HCT116 (cell line): ENCODE measurements at regions not wholly inside any gene's neighbourhood (a gene's known extent, or its start where the extent isn't known, plus 50 kb on each side); places are given as distances from the start of the nearest gene placed in this dataset.

Source experiments
- ATAC-seq: fragments of 200-7000 bp; cut with Tn5 transposase; 2 replicates; pipeline ENCODE4 v1.9.1; 2020; ENCODE audit warnings: mild to moderate bottlenecking, moderate library complexity
- BruUV-seq: library from RNA; stranded (reverse); fragments of 400-500 nt; replicated peaks from 2 replicates; lab custom pipeline; 2021; lab: Mats Ljungman, UMichigan
- CTCF ChIA-PET: fragments of 300-600 bp; sonication (Branson Sonifier 250); formaldehyde crosslinking; loops from one replicate; lab custom pipeline; 2021; ENCODE audit warnings: antibody characterized with exemption; lab: Charles Lee
- POLR2A ChIA-PET: fragments of 300-600, 350-600 bp; sonication (Branson Sonifier 250); formaldehyde crosslinking; loops from one replicate; lab custom pipeline; 2021; ENCODE audit warnings: antibody characterized with exemption; lab: Charles Lee
- RAD21 ChIA-PET, 2 experiments: fragments of 300-600 bp; sonication (Branson Sonifier 250); formaldehyde crosslinking; loops; one replicate each; lab custom pipeline; 2023; ENCODE audit warnings: low total read pairs in 2 of 2; ENCODE audit not compliant: uncharacterized antibody in 2 of 2, unreplicated experiment in 2 of 2, low non-redundant PET in 1 of 2; lab: Charles Lee
- DNase-seq: peaks from one replicate; pipeline ENCODE4 v3.0.0-alpha.2; 2010; ENCODE audit warnings: low read depth, low spot score
- H2AFZ ChIP-seq: fragments of 200-600 bp; shearing (Covaris generic), sonication (generic); 2 replicates; pipeline ENCODE4 v1.6.1; 2017; ENCODE audit warnings: low read depth, mixed run types, mixed read lengths, antibody characterized with exemption, low read length; ENCODE audit not compliant: poor library complexity, severe bottlenecking
- H3K27ac ChIP-seq: 2 replicates; pipeline ENCODE4 v1.5.1; 2012; ENCODE audit warnings: low read depth, low read length
- H3K27me3 ChIP-seq: fragments of 200-600 bp; sonication (generic); 2 replicates; pipeline ENCODE4 v1.6.1; 2016; ENCODE audit warnings: mixed run types, low read length, mixed read lengths; ENCODE audit not compliant: insufficient read depth
- H3K36me3 ChIP-seq, 2 experiments: fragments of 200-500 bp in 1 of 2; fragments of 200-600 bp in 1 of 2; sonication (Bioruptor generic) in 1 of 2; sonication (generic) in 1 of 2; 2 replicates each; pipeline versions ENCODE4 v1.5.1 to v1.6.1; 2014 to 2016; ENCODE audit warnings: low read length in 2 of 2, inconsistent platforms in 1 of 2, mixed read lengths in 1 of 2, mixed run types in 1 of 2; ENCODE audit not compliant: insufficient read depth in 2 of 2, control insufficient read depth in 1 of 2
- H3K4me1 ChIP-seq, 2 experiments: fragments of 200-600 bp in 1 of 2; sonication (generic) in 1 of 2; 2 replicates each; pipeline versions ENCODE4 v1.5.1 to v1.6.1; 2012 to 2017; ENCODE audit warnings: low read length in 2 of 2, inconsistent platforms in 1 of 2, mild to moderate bottlenecking in 1 of 2, mixed read lengths in 1 of 2, mixed run types in 1 of 2, moderate library complexity in 1 of 2; ENCODE audit not compliant: insufficient read depth in 2 of 2, control insufficient read depth in 1 of 2
- H3K4me2 ChIP-seq: fragments of 200-600 bp; sonication (generic); 2 replicates; pipeline ENCODE4 v1.6.1; 2017; ENCODE audit warnings: mixed run types, low read length, mixed read lengths
- H3K4me3 ChIP-seq, 2 experiments: fragments of 200-600 bp in 1 of 2; sonication (generic) in 1 of 2; replicated peaks in 1 of 2; 2 replicates each; pipeline ENCODE4 v1.5.1; 2011 to 2016; ENCODE audit warnings: low read length in 2 of 2, control low read depth in 1 of 2, low read depth in 1 of 2, mild to moderate bottlenecking in 1 of 2, mixed read lengths in 1 of 2, mixed run types in 1 of 2
- H3K79me2 ChIP-seq: fragments of 200-600 bp; sonication (generic); 2 replicates; pipeline ENCODE4 v1.6.1; 2017; ENCODE audit warnings: mild to moderate bottlenecking, mixed run types, low read length, moderate library complexity, mixed read lengths; ENCODE audit not compliant: insufficient read depth
- H3K9ac ChIP-seq: fragments of 200-600 bp; sonication (generic); 2 replicates; pipeline ENCODE4 v1.6.1; 2016; ENCODE audit warnings: low read length, mixed read lengths
- H3K9me2 ChIP-seq: fragments of 200-600 bp; sonication (generic), shearing (Covaris generic); 2 replicates; pipeline ENCODE4 v1.6.1; 2017; ENCODE audit warnings: mixed run types, mild to moderate bottlenecking, moderate library complexity; ENCODE audit not compliant: insufficient read depth
- H3K9me3 ChIP-seq, 2 experiments: fragments of 200-500 bp in 1 of 2; fragments of 200-600 bp in 1 of 2; sonication (Bioruptor generic) in 1 of 2; sonication (generic) in 1 of 2; 2 replicates each; pipeline ENCODE4 v1.6.1; 2014 to 2017; ENCODE audit warnings: low read length in 2 of 2, mixed read lengths in 2 of 2, inconsistent platforms in 1 of 2, low read depth in 1 of 2, mild to moderate bottlenecking in 1 of 2, mixed run types in 1 of 2, moderate library complexity in 1 of 2; ENCODE audit not compliant: control insufficient read depth in 1 of 2, insufficient read depth in 1 of 2
- H4K20me1 ChIP-seq: fragments of 200-600 bp; sonication (generic), shearing (Covaris generic); 2 replicates; pipeline ENCODE4 v1.6.1; 2017; ENCODE audit warnings: mixed run types, mild to moderate bottlenecking, moderate library complexity; ENCODE audit not compliant: insufficient read depth
- CEBPB ChIP-seq: IDR thresholded peaks from 2 replicates; pipeline ENCODE4 v1.6.1; 2012; ENCODE audit warnings: low read depth
- EGR1 ChIP-seq: IDR thresholded peaks from 2 replicates; pipeline ENCODE4 v1.6.1; 2012; ENCODE audit warnings: low read depth
- EZH2phosphoT487 ChIP-seq: fragments of 200-600 bp; IDR thresholded peaks from 2 replicates; pipeline ENCODE4 v1.6.1; 2018; ENCODE audit warnings: antibody characterized with exemption, borderline replicate concordance
- JUND ChIP-seq: IDR thresholded peaks from 2 replicates; pipeline ENCODE4 v1.6.1; 2012
- POLR2AphosphoS5 ChIP-seq: IDR thresholded peaks from 2 replicates; pipeline ENCODE4 v1.6.1; 2011; ENCODE audit warnings: mild to moderate bottlenecking, low read depth, low read length, moderate library complexity
- RAD21 ChIP-seq: IDR thresholded peaks from 2 replicates; pipeline ENCODE4 v1.6.1; 2012; ENCODE audit warnings: low read depth, mild to moderate bottlenecking
- SP1 ChIP-seq: IDR thresholded peaks from 2 replicates; pipeline ENCODE4 v1.6.1; 2012; ENCODE audit warnings: low read depth
- SRF ChIP-seq: IDR thresholded peaks from 2 replicates; pipeline ENCODE4 v1.6.1; 2012; ENCODE audit warnings: low read depth
- ZFX ChIP-seq: fragments of 450-650 bp; IDR thresholded peaks from 2 replicates; pipeline ENCODE4 v1.6.1; 2017
- intact Hi-C: fragments of 100-400 bp; cut with micrococcal nuclease; formaldehyde crosslinking; loops from 2 replicates; pipeline ENCODE4 v1.10.0; 2022
- TF ChIP-seq, protein P1 (sequence below): IDR thresholded peaks from 2 replicates; pipeline ENCODE4 v1.6.1; 2011; ENCODE audit warnings: mild to moderate bottlenecking, low read length, moderate library complexity; ENCODE audit not compliant: insufficient replicate concordance; ENCODE audit errors: extremely low read depth
- TF ChIP-seq, protein P2 (sequence below): IDR thresholded peaks from 2 replicates; pipeline ENCODE4 v1.6.1; 2012
- TF ChIP-seq, protein P3 (sequence below): IDR thresholded peaks from 2 replicates; pipeline ENCODE4 v1.6.1; 2012

GRCh38 chr5:128836571-128836970, 128.7 kb upstream of the SLC27A6 start:
- CTCF ChIA-PET, result interaction anchor here (1.1 kb wide), 1 partner anchor 960 kb away, joined by 3 read pairs; no protein-coding TSS in a partner anchor
- no peak overlapping the region for H3K27ac ChIP-seq
- no peaks in the 10 kb centered on the region for H3K36me3 ChIP-seq
- H3K4me1 ChIP-seq, result no peaks in the 10 kb centered on the region
- no peaks in the 10 kb centered on the region for H3K9me3 ChIP-seq
- H3K9ac ChIP-seq, result no peak overlapping the region
- no peak for TF ChIP-seq POLR2AphosphoS5
- no peak for TF ChIP-seq EZH2phosphoT487
- TF ChIP-seq, protein P1, sequence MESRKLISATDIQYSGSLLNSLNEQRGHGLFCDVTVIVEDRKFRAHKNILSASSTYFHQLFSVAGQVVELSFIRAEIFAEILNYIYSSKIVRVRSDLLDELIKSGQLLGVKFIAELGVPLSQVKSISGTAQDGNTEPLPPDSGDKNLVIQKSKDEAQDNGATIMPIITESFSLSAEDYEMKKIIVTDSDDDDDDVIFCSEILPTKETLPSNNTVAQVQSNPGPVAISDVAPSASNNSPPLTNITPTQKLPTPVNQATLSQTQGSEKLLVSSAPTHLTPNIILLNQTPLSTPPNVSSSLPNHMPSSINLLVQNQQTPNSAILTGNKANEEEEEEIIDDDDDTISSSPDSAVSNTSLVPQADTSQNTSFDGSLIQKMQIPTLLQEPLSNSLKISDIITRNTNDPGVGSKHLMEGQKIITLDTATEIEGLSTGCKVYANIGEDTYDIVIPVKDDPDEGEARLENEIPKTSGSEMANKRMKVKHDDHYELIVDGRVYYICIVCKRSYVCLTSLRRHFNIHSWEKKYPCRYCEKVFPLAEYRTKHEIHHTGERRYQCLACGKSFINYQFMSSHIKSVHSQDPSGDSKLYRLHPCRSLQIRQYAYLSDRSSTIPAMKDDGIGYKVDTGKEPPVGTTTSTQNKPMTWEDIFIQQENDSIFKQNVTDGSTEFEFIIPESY, result no peak
- TF ChIP-seq, protein P2, sequence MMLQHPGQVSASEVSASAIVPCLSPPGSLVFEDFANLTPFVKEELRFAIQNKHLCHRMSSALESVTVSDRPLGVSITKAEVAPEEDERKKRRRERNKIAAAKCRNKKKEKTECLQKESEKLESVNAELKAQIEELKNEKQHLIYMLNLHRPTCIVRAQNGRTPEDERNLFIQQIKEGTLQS, result no peak
- no peak for TF ChIP-seq RAD21
- no peak for TF ChIP-seq CEBPB
- no peak for TF ChIP-seq EGR1
- TF ChIP-seq SRF, result no peak
- TF ChIP-seq SP1, result no peak
- TF ChIP-seq JUND, result no peak
- TF ChIP-seq, protein P3, sequence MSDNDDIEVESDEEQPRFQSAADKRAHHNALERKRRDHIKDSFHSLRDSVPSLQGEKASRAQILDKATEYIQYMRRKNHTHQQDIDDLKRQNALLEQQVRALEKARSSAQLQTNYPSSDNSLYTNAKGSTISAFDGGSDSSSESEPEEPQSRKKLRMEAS, result no peak
- no peak for TF ChIP-seq ZFX
- BruUV-seq, result no TSS peak
- no peaks in the 10 kb centered on the region for H4K20me1 ChIP-seq
- no peak overlapping the region for H3K4me3 ChIP-seq
- POLR2A ChIA-PET, result no interaction called here
- intact Hi-C loops, result loop anchor here (10.0 kb wide), 1 partner anchor 58 kb away; no protein-coding TSS in a partner anchor
- H3K27me3 ChIP-seq, result no peaks in the 10 kb centered on the region
- RAD21 ChIA-PET, result no interaction called here
- no peak for DNase-seq
- ATAC-seq, result no peak
- no peaks in the 10 kb centered on the region for H3K9me2 ChIP-seq
- H2AFZ ChIP-seq, result no peak overlapping the region
- no peaks in the 10 kb centered on the region for H3K79me2 ChIP-seq
- H3K4me2 ChIP-seq, result no peak overlapping the region
